ENCODE measurements at regions not wholly inside any gene's neighbourhood (a gene's known extent, or its start where the extent isn't known, plus 50 kb on each side); places are given as distances from the start of the nearest gene placed in this dataset.
"Not testable (repeated sequence)": the region's sequence is repeated elsewhere in the genome, so short reads cannot be mapped to it uniquely, and the experiment has no call there.

- DNase-seq (ENCODE audit: low spot score): no peak
Measured at GRCh38 chr13:109318945-109319590, 467.3 kb downstream of the IRS2 start.

DNA sequence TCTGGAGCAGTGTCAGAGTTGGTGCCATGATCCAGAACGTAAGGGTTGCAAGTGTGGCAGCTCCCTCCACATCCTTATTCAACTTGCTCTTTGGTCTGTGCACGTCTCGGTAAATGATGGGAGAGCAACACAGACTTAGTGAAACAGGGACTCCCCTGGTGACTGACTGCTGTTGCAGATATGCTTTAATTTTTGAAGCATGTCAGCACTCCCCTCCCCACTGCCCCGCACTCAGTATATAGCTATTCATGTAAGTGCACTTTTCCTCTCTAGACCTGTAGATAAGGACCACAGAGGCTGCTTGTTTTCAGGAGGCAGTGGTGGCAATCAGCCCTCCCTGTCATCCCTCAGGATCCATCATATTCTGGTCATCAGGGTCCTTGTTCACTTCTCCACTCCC lies 470.9 kb downstream of the IRS2 start:
- DNase-seq (ENCODE audit: low spot score): no peak

GRCh38 chr13:109314101-109314500 lies 472.3 kb downstream of the IRS2 start:
- no peak for DNase-seq (ENCODE audit: low spot score)

DNA sequence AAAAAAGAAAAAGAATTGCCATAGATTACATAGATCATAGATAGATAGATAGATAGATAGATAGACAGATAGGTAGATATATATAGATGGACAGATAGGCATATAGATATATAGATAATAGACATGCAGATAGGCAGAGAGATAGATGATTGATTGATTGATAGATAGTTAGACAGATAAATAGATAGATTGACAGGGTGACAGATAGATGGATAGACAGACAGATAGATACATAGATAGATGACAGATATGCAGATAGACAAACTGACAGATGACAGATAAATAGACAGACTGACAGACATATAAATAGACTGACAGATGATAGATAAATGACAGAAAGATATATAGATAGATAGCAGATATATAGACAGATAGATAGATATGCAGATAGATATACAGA lies 474.0 kb downstream of the IRS2 start:
- no peak for DNase-seq (ENCODE audit: low spot score)

GRCh38 chr13:109311431-109311976 lies 474.9 kb downstream of the IRS2 start:
- DNase-seq (ENCODE audit: low spot score): not testable (repeated sequence)

DNA sequence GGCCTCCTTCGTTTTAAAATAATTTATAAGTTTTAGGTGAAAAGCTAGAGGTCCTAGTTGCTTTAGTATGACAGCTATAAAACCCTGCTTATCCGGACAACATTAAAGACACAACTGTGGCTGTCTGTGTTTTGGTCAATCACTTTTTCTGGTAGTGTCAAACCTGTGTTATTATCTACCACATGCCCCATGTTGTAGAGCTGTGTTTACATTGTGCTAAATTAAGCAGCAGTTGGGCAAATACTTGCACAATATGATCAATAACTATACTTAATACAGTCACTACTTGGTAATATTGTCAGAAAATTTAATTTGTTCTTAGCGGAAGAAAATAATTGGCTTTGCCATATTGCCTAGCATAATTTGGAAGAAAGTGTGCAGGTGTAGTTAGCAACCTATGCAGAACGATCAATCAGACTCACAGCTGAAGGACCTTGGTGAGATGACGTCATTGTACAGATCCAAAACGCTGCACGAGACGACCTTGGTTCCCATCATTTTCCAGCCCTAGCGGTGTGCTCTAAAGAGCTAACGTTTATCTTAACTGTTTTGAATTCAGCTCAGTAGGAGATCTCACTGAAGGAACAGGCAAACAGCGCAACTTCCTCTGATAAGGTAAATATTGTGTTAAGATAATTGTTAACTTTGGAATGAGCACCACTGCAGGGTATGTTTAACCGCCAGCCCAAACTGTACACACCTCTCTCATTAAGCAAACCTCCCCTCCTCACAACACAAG lies 476.6 kb downstream of the IRS2 start:
- no peak for DNase-seq (ENCODE audit: low spot score)

DNA sequence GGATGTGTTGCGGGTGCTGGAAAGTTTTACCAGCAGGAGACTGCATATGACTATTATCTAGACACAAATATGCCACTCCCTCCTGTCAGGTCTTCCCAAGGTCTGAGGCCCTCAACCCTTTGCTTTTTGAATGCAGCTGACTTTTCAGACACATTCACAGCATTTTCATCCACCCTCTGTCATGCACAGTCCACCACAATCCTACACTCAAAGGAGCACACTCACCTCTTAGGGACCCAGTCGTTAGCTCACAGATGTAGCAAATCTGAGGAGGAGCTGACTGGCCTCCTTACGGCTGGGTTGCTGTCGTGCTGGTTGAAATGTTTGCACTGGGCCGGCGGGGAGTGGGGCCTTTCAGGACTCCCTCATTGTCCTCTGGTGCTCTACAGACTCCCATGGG lies 479.4 kb downstream of the IRS2 start:
- no peak for DNase-seq (ENCODE audit: low spot score)

DNA sequence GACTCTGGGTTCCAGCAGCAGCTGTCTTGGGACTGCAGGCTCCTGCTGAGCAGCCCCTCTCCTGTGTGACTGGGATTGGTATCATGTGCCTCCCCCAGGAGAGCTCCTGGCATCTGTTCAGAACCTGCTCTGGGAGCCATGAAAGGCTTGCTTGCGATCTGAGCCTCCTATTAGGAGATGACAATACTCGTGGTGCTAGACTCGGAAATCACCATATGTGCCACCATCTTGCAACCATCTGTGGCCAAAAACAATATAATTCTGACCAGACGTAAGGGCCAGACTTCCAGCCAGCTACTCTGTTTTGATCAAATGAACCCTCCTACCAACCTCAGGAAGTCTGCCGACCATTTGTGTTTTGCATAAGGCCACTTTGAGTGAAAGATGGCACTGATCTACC lies 484.7 kb downstream of the IRS2 start:
- no peak for DNase-seq (ENCODE audit: low spot score)

GRCh38 chr13:109301276-109301675 lies 485.1 kb downstream of the IRS2 start:
- DNase-seq (ENCODE audit: low spot score): no peak

- no peak for DNase-seq (ENCODE audit: low spot score)
Measured at GRCh38 chr13:109297628-109298027, 488.8 kb downstream of the IRS2 start.

GRCh38 chr13:109293166-109293565 lies 493.2 kb downstream of the IRS2 start:
- DNase-seq (ENCODE audit: low spot score): no peak

DNA sequence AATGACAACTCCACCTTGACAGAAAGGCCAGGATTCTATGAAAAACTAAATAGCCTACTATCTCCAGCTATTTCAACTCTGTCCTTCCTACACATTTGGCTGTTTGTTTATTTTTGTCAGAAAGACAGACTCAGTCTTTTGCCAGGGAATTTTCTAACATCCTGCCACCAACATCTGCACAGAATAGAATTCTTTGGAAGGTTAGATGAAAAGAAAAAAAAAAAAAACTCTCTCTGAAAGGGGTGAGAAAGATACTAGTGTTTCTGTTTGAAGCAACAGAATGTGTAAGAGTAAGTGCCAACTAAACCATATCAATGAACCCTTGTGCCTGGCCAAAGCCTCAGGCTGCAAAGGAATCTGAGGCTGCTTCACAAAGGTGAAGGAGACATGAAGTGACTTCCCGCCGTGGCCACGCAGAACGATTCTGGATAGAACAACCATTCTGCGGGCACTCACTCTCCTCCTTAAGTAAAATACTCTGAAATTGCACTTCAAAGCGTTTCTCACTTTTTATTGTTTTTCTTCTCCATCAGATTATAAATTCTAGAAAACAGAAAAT lies 498.2 kb downstream of the IRS2 start:
- no peak for DNase-seq (ENCODE audit: low spot score)

DNA sequence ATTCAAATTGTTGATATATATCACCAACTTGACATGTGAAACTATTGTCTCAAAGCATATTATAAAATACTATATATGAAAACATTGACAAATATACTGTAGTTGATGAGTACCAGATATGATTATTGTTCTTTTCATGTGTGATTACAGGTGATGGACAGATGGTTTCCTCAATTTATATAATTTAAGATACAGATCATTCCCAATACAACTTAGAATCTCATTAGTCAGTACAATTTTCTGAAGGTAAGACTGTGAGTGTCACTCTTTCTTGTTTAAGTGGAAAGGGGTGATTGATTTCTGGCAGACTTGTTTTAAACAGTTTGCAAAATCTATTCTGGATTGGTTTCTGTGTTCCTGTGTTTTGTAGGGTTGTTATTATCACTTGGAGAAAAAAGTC lies 498.8 kb downstream of the IRS2 start:
- DNase-seq (ENCODE audit: low spot score): no peak

- no peak for DNase-seq (ENCODE audit: low spot score)
Measured at GRCh38 chr13:109285586-109285985, 500.8 kb downstream of the IRS2 start.

DNA sequence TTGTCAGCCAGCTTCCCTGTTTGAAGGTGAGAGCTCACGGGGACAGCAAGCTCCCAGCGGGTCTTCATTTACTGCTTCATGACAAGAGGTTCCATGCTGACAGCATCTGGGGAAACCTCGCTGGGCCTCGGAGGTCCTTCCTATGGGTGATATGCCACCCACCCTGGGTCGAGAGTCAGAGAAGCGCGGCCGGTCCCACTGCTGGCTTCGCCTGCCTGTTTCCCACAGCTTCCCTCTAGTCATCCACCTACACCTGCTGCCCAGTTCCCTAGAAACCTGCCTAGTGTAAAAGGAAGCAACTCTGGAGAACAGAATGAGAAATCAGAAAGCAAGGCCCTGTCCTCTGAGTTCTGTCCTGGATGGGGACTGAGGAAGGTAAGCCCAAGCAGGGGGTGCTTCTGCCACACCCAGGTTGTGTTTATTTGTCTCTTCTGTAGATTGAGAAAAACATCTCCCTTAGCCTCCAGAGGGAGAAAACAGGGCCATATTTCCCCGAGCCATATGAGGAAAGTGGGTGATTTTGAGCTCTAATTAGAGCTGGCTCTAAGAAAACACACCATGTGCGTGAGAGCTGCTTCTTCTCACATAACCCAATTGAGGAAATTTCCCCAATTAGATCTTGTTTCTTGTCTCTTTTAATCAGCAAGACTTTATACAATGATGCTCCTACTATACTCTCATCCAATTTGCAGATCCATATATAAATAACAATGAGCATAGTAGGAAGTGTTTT lies 504.3 kb downstream of the IRS2 start:
- DNase-seq (ENCODE audit: low spot score): no peak

DNA sequence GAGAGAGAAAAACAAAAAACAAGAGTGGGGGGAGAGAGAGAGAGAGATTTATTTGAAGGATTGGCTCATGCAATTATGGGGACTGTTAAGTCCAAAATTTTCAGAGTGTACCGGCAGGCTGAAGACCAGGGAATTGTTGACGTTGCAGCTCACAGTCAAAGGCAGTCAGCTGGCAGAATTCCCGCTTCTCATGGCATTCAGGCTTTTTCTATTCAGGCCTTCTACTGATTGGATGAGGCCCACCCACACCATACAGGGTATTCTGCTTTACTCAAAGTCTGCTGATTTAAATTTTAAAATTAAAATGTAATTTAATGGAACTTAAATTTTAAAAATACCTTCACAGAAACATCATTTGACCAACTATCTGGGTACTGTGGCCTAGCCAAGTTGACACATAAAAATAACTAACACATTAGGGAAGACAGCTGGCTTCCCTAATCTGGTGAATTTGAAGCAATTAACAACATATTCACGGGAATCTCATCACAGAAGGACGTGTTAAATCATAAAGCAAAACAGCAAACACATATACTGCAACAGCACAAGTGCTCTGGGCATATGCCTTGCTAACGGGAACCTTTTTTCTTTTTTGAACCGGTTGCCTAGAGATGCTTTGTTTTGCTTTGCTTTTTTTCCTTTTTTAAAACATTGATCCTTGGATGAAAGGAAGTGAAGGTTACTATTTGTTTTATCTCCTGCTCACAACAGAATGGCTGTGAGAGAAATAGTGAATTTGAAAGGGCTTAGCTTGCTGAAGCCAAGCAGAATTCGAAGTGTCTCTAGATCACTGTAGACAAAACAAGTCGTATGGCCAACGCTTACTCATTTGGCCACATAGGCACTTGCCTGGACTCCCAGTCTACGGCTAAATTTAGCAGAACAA lies 505.1 kb downstream of the IRS2 start:
- no peak for DNase-seq (ENCODE audit: low spot score)

DNA sequence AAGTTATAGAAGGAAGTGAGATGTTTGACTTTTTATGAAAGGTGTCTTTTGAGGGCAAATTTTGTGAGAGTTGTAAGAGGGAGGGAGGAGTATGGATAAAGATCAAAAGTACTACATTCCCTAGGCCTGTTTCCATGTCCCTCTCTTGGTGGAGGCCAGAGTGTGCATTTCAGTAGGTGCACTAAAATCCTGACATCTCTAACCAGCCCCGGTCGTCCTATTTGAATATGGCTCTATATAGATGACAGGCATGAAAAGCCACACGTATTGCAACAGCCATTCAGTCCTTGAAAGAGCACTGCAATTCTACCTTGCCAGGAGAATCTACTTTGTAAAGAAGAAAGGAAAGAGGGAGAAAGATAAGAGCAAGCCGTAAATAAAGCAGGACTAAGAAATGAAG lies 510.1 kb downstream of the IRS2 start:
- no peak for DNase-seq (ENCODE audit: low spot score)

- DNase-seq (ENCODE audit: low spot score): no peak
Measured at GRCh38 chr13:109275852-109276251, 510.5 kb downstream of the IRS2 start.

DNA sequence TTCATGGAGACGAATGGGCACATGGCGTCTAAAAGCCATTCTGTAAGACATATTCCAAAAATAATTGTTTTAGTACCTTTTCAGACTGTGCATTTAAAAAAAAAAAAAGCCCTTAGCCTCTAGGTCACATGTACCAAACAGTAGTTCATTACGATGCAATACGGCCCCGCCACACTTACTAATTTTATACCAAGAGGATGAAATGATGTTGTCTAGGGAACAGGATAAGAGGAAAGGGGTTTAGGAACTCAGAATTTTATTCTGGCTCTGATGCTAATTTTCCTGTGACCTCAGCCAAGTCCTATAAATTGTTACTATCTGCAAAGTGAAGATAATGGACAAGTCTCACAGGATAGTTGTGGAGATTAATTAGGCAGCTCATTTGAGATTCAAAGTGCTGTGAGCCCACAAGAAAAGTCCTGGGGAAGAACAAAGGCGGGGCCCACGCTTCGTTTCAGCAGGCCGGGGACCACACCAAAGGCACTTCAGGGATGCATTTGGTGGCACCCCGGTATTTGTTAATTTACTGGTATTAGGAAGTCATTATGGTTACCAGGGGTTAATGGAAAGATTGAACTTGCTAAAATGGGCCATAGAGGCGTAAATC lies 511.1 kb downstream of the IRS2 start:
- no peak for DNase-seq (ENCODE audit: low spot score)

DNA sequence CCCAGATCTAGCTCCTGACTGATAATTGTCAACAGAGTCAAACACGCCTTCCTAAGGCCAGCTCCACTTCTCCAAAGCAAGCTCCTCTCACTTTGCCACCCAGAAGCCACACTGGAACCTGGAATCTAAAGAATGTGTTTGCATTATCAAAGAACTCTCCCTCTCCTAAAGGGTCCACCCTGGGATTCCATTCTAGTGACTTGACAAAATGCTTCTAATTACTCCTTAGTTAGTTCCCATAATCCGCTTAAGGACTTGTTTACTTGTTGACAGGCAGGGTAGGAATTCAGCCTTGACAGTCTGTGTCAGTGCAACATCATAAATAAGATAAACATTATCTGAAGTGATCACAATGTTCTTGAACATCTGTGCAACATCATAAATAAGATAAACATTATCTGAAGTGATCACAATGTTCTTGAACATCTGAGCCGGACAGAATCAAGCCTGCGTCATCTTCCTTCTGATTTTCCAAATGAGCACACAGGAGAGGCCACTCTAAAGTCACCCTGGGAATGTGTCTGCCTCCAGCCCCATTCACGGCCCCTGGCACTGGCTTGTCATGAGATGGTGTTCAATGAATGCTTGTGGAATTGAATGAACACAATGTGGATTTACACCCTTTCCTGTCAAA lies 512.1 kb downstream of the IRS2 start:
- no peak for DNase-seq (ENCODE audit: low spot score)

GRCh38 chr13:109273326-109273751 lies 513.0 kb downstream of the IRS2 start:
- no peak for DNase-seq (ENCODE audit: low spot score)
